ENCODE measurements at regions not wholly inside any gene's neighbourhood (a gene's known extent, or its start where the extent isn't known, plus 50 kb on each side); places are given as distances from the start of the nearest gene placed in this dataset.

DNA sequence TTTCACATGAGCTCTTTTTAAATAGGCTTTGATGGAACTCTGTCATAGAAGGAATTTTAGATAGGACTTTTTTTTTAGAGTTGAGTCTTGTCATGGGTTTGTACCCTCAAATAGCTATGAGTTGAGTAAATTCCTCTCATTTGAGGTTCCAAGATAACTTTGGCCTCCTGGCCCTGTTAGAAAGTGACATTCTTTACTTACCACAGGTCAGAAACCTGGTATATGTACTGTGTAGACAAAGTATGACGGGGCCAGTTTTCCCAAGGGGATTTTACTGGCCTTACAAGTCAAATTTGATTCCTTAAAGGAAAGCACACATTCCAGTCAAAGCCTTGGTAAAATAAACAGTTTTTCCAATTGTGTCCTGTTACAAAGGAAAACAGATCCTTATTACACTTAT lies 729.3 kb upstream of the LUZP2 start:
- peaks cover 2 to 5% of the 10 kb centered on the region in 2 donors for H3K9me3 ChIP-seq (replicated peaks in 1 of 2; ENCODE audit: control insufficient read depth in 2 of 2, insufficient read depth in 1 of 2, low read depth in 1 of 2, low read length in 2 of 2)
- no peak overlapping the region for H3K4me3 ChIP-seq (ENCODE audit: low read length in 2 of 2)
- no peak overlapping the region for H2BK5ac ChIP-seq (ENCODE audit: low read length)
- no peak overlapping the region for H4K91ac ChIP-seq (ENCODE audit: low read depth, low read length, poor library complexity)
- no peak overlapping the region for H2AFZ ChIP-seq (ENCODE audit: low read length)
- H3K14ac ChIP-seq (ENCODE audit: low read length) = no peak overlapping the region
- no peak overlapping the region for H3K18ac ChIP-seq (ENCODE audit: low read length)
- peaks cover 0 to 3% (median 0%) of the 10 kb centered on the region in 3 experiments for H3K27me3 ChIP-seq (ENCODE audit: control insufficient read depth in 3 of 3, insufficient read depth in 3 of 3, low read depth in 1 of 3, low read length in 3 of 3)
- H2BK15ac ChIP-seq (ENCODE audit: low read length) = no peak overlapping the region
- no peaks in the 10 kb centered on the region for H3K79me1 ChIP-seq (ENCODE audit: low read depth, low read length)
- H3K9ac ChIP-seq (ENCODE audit: low read depth, low read length, poor library complexity) = no peak overlapping the region
- no peak overlapping the region for H2AK5ac ChIP-seq (ENCODE audit: low read depth, low read length)
- H4K8ac ChIP-seq (ENCODE audit: low read depth, low read length) = no peak overlapping the region
- H3K4ac ChIP-seq (ENCODE audit: low read length) = no peak overlapping the region
- no peak overlapping the region for H2BK12ac ChIP-seq (ENCODE audit: low read length)
- WGBS, 2 donors (ENCODE audit: extremely low coverage in 2 of 2, insufficient read length in 2 of 2, insufficient replicate concordance in 1 of 2) = no CpG with 5 or more reads among the region's 1 CpG
- DNase-seq (ENCODE audit: low spot score) = no peak
- no peak overlapping the region for H3K27ac ChIP-seq (replicated peaks; ENCODE audit: low read length)
- no peaks in the 10 kb centered on the region for H3K4me1 ChIP-seq (ENCODE audit: control insufficient read depth in 2 of 2, insufficient read depth in 1 of 2, low read depth in 1 of 2, low read length in 2 of 2)
- no peak overlapping the region for H3K23ac ChIP-seq (ENCODE audit: low read depth, low read length, poor library complexity)
- H3K36me3 ChIP-seq (replicated peaks in 1 of 2; ENCODE audit: control insufficient read depth in 2 of 2, insufficient read depth in 2 of 2, low read length in 2 of 2) = no peaks in the 10 kb centered on the region
- H3K4me2 ChIP-seq (ENCODE audit: insufficient read depth, low read length, poor library complexity, severe bottlenecking) = no peak overlapping the region
- no peak overlapping the region for H2BK120ac ChIP-seq (ENCODE audit: low read depth, low read length)

DNA sequence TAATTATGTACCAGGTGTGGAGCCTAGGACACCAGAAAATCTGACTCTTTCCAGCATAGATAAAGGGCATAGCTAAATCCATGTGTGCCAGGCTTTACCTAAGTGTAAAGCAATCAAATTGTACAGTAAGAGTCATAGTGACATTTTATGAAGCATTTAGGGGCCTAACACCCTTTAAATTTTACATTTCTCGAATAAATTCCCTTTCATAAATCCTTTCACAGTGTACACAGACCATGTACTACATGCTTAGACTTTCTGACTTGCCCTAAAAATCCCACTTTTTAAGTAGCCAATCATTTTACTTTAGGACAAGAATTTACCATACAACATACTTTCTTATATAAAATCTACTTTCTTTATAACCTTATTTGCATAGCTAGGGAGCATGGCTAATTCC lies 727.6 kb upstream of the LUZP2 start:
- Histone ChIP-seq H4K91ac (ENCODE audit: low read depth, low read length, poor library complexity) (no peak overlapping the region), H3K23ac (ENCODE audit: low read depth, low read length, poor library complexity) (no peak overlapping the region), H3K4me1 (ENCODE audit: control insufficient read depth in 2 of 2, insufficient read depth in 1 of 2, low read depth in 1 of 2, low read length in 2 of 2) (no peaks in the 10 kb centered on the region), H3K79me1 (ENCODE audit: low read depth, low read length) (no peaks in the 10 kb centered on the region), H2AFZ (ENCODE audit: low read length) (no peak overlapping the region), H3K27ac (replicated peaks; ENCODE audit: low read length) (no peak overlapping the region), H2BK5ac (ENCODE audit: low read length) (no peak overlapping the region), H2BK15ac (ENCODE audit: low read length) (no peak overlapping the region), H3K9me3 (replicated peaks in 1 of 2; ENCODE audit: control insufficient read depth in 2 of 2, insufficient read depth in 1 of 2, low read depth in 1 of 2, low read length in 2 of 2) (peaks cover 2 to 5% of the 10 kb centered on the region in 2 donors), H3K9ac (ENCODE audit: low read depth, low read length, poor library complexity) (no peak overlapping the region), H2BK12ac (ENCODE audit: low read length) (no peak overlapping the region), H3K36me3 (replicated peaks in 1 of 2; ENCODE audit: control insufficient read depth in 2 of 2, insufficient read depth in 2 of 2, low read length in 2 of 2) (no peaks in the 10 kb centered on the region), H2AK5ac (ENCODE audit: low read depth, low read length) (no peak overlapping the region), H3K27me3 (ENCODE audit: control insufficient read depth in 3 of 3, insufficient read depth in 3 of 3, low read depth in 1 of 3, low read length in 3 of 3) (no peaks in the 10 kb centered on the region), H3K4me2 (ENCODE audit: insufficient read depth, low read length, poor library complexity, severe bottlenecking) (no peak overlapping the region), H3K4me3 (ENCODE audit: low read length in 2 of 2) (no peak overlapping the region), H3K4ac (ENCODE audit: low read length) (no peak overlapping the region), H4K8ac (ENCODE audit: low read depth, low read length) (no peak overlapping the region), H3K18ac (ENCODE audit: low read length) (no peak overlapping the region), H3K14ac (ENCODE audit: low read length) (no peak overlapping the region), H2BK120ac (ENCODE audit: low read depth, low read length) (no peak overlapping the region)
- no CpG with 5 or more reads among the region's 1 CpG for WGBS, 2 donors (ENCODE audit: extremely low coverage in 2 of 2, insufficient read length in 2 of 2, insufficient replicate concordance in 1 of 2)
- no peak for DNase-seq (ENCODE audit: low spot score)

DNA sequence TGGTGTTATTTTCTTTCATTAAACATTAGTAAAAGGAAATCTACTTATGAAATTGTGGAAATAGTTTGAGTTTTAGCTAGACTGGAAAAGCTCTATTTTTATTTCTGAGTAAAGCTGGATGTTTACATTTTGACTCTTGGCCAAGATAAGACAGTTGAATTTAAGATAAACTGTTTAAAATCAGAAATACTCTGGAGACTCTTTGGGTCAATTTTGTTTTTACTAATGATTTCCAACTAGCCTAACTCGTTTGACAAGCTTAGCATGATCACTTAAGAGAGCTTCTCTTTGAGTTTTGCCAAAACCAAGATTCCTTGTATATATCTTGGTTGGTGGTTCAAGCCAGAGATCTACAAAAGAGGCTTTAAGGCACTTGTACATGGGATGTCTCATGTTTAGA lies 724.8 kb upstream of the LUZP2 start:
- H4K8ac ChIP-seq (ENCODE audit: low read depth, low read length) = no peak overlapping the region
- H3K18ac ChIP-seq (ENCODE audit: low read length) = no peak overlapping the region
- no peak overlapping the region for H4K91ac ChIP-seq (ENCODE audit: low read depth, low read length, poor library complexity)
- H2BK12ac ChIP-seq (ENCODE audit: low read length) = no peak overlapping the region
- H2AFZ ChIP-seq (ENCODE audit: low read length) = no peak overlapping the region
- no peak overlapping the region for H2AK5ac ChIP-seq (ENCODE audit: low read depth, low read length)
- no peak overlapping the region for H3K27ac ChIP-seq (replicated peaks; ENCODE audit: low read length)
- H3K4me3 ChIP-seq (ENCODE audit: low read length in 2 of 2) = no peak overlapping the region
- H2BK15ac ChIP-seq (ENCODE audit: low read length) = no peak overlapping the region
- H3K4me1 ChIP-seq (ENCODE audit: control insufficient read depth in 2 of 2, insufficient read depth in 1 of 2, low read depth in 1 of 2, low read length in 2 of 2) = no peaks in the 10 kb centered on the region
- no peak for DNase-seq (ENCODE audit: low spot score)
- no peaks in the 10 kb centered on the region for H3K27me3 ChIP-seq (ENCODE audit: control insufficient read depth in 3 of 3, insufficient read depth in 3 of 3, low read depth in 1 of 3, low read length in 3 of 3)
- H3K36me3 ChIP-seq (replicated peaks in 1 of 2; ENCODE audit: control insufficient read depth in 2 of 2, insufficient read depth in 2 of 2, low read length in 2 of 2) = no peaks in the 10 kb centered on the region
- no peak overlapping the region for H3K4me2 ChIP-seq (ENCODE audit: insufficient read depth, low read length, poor library complexity, severe bottlenecking)
- no peak overlapping the region for H3K14ac ChIP-seq (ENCODE audit: low read length)
- H3K9me3 ChIP-seq (replicated peaks in 1 of 2; ENCODE audit: control insufficient read depth in 2 of 2, insufficient read depth in 1 of 2, low read depth in 1 of 2, low read length in 2 of 2) = peaks cover 2 to 5% of the 10 kb centered on the region in 2 donors
- no peak overlapping the region for H2BK5ac ChIP-seq (ENCODE audit: low read length)
- no peaks in the 10 kb centered on the region for H3K79me1 ChIP-seq (ENCODE audit: low read depth, low read length)
- no peak overlapping the region for H3K9ac ChIP-seq (ENCODE audit: low read depth, low read length, poor library complexity)
- H3K4ac ChIP-seq (ENCODE audit: low read length) = no peak overlapping the region
- WGBS, 2 donors (ENCODE audit: extremely low coverage in 2 of 2, insufficient read length in 2 of 2, insufficient replicate concordance in 1 of 2) = no CpG with 5 or more reads among the region's 1 CpG
- H3K23ac ChIP-seq (ENCODE audit: low read depth, low read length, poor library complexity) = no peak overlapping the region
- H2BK120ac ChIP-seq (ENCODE audit: low read depth, low read length) = no peak overlapping the region

DNA sequence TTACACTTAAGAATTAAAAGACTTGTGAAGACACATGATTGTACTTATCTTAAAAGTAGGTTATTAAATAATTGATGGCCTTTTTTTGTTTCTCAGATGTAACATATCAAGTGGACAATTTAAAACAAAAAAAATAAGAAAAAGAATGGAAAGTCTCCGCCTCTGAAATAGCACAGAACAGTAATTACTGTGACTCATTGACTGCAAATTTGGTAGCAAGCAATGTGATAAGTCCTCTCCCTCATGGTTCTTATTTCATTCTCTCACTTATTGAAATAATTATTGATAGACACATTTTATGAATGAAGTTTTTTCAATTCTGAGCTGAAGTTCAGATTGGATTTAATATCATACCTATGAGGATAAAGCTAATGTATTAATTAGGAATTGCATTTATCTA lies 717.9 kb upstream of the LUZP2 start:
- H3K36me3 ChIP-seq (replicated peaks in 1 of 2; ENCODE audit: control insufficient read depth in 2 of 2, insufficient read depth in 2 of 2, low read length in 2 of 2) = no peaks in the 10 kb centered on the region
- H4K8ac ChIP-seq (ENCODE audit: low read depth, low read length) = no peak overlapping the region
- no peak overlapping the region for H2BK15ac ChIP-seq (ENCODE audit: low read length)
- H3K4me3 ChIP-seq (ENCODE audit: low read length in 2 of 2) = no peak overlapping the region
- no peak overlapping the region for H2BK120ac ChIP-seq (ENCODE audit: low read depth, low read length)
- H3K4me2 ChIP-seq (ENCODE audit: insufficient read depth, low read length, poor library complexity, severe bottlenecking) = no peak overlapping the region
- H3K27me3 ChIP-seq (ENCODE audit: control insufficient read depth in 3 of 3, insufficient read depth in 3 of 3, low read depth in 1 of 3, low read length in 3 of 3) = no peaks in the 10 kb centered on the region
- H3K14ac ChIP-seq (ENCODE audit: low read length) = no peak overlapping the region
- H3K23ac ChIP-seq (ENCODE audit: low read depth, low read length, poor library complexity) = no peak overlapping the region
- no peak overlapping the region for H2BK12ac ChIP-seq (ENCODE audit: low read length)
- peak overlapping the region; percentile 1 for H2AFZ ChIP-seq (ENCODE audit: low read length)
- no peaks in the 10 kb centered on the region for H3K79me1 ChIP-seq (ENCODE audit: low read depth, low read length)
- WGBS, 2 donors (ENCODE audit: extremely low coverage in 2 of 2, insufficient read length in 2 of 2, insufficient replicate concordance in 1 of 2) = no CpG with 5 or more reads among the region's 1 CpG
- no peak overlapping the region for H3K4ac ChIP-seq (ENCODE audit: low read length)
- no peaks in the 10 kb centered on the region for H3K9me3 ChIP-seq (replicated peaks in 1 of 2; ENCODE audit: control insufficient read depth in 2 of 2, insufficient read depth in 1 of 2, low read depth in 1 of 2, low read length in 2 of 2)
- H3K4me1 ChIP-seq (ENCODE audit: control insufficient read depth in 2 of 2, insufficient read depth in 1 of 2, low read depth in 1 of 2, low read length in 2 of 2) = peaks cover 0 to 3% of the 10 kb centered on the region in 2 donors
- no peak overlapping the region for H2AK5ac ChIP-seq (ENCODE audit: low read depth, low read length)
- no peak overlapping the region for H3K9ac ChIP-seq (ENCODE audit: low read depth, low read length, poor library complexity)
- H3K27ac ChIP-seq (replicated peaks; ENCODE audit: low read length) = no peak overlapping the region
- H3K18ac ChIP-seq (ENCODE audit: low read length) = no peak overlapping the region
- no peak overlapping the region for H4K91ac ChIP-seq (ENCODE audit: low read depth, low read length, poor library complexity)
- H2BK5ac ChIP-seq (ENCODE audit: low read length) = no peak overlapping the region
- DNase-seq (ENCODE audit: low spot score) = no peak
